DND-41 (cell line): ENCODE measurements at regions not wholly inside any gene's neighbourhood (a gene's known extent, or its start where the extent isn't known, plus 50 kb on each side); places are given as distances from the start of the nearest gene placed in this dataset.

Source experiments
- EZH2 ChIP-seq: IDR thresholded peaks from 3 replicates; pipeline ENCODE4 v1.6.1; 2012; ENCODE audit warnings: borderline replicate concordance, low read depth, mild to moderate bottlenecking, moderate library complexity, low read length, inconsistent platforms; ENCODE audit not compliant: severe bottlenecking
- TF ChIP-seq, protein P1 (sequence below): IDR thresholded peaks from 2 replicates; pipeline ENCODE4 v1.5.1; 2012; ENCODE audit warnings: borderline replicate concordance, low read length, moderate library complexity, mild to moderate bottlenecking; ENCODE audit not compliant: poor library complexity, severe bottlenecking; ENCODE audit errors: extremely low read depth

DNA sequence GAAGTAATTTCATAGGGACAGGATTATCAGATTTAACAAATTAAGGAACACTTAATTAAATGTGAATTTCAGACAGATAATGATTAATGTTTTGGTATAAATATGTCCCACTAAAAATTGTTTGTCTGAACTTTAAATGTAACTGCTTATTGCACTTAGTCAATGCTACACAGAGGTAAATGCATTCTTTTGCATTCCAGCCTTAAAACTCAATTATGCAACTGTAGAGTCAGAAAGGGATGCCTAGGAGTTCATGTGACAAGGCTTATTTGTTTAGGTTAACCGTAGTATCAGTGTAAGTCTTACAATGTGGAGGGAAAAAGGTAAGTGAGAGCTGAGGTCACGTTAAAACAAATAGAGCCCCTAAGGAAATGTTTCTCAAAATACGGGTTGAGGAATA is 347.2 kb upstream of the ARGLU1 start:
- TF ChIP-seq, protein P1, sequence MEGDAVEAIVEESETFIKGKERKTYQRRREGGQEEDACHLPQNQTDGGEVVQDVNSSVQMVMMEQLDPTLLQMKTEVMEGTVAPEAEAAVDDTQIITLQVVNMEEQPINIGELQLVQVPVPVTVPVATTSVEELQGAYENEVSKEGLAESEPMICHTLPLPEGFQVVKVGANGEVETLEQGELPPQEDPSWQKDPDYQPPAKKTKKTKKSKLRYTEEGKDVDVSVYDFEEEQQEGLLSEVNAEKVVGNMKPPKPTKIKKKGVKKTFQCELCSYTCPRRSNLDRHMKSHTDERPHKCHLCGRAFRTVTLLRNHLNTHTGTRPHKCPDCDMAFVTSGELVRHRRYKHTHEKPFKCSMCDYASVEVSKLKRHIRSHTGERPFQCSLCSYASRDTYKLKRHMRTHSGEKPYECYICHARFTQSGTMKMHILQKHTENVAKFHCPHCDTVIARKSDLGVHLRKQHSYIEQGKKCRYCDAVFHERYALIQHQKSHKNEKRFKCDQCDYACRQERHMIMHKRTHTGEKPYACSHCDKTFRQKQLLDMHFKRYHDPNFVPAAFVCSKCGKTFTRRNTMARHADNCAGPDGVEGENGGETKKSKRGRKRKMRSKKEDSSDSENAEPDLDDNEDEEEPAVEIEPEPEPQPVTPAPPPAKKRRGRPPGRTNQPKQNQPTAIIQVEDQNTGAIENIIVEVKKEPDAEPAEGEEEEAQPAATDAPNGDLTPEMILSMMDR = no peak
- TF ChIP-seq EZH2 = no peak
